GM20000 (cell line): ENCODE measurements at regions not wholly inside any gene's neighbourhood (a gene's known extent, or its start where the extent isn't known, plus 50 kb on each side); places are given as distances from the start of the nearest gene placed in this dataset.
"Not testable (repeated sequence)": the region's sequence is repeated elsewhere in the genome, so short reads cannot be mapped to it uniquely, and the experiment has no call there.

Source experiments
- DNase-seq: peaks from one replicate; pipeline ENCODE4 v3.0.0; 2012; ENCODE audit warnings: low spot score
- CTCF ChIP-seq: IDR thresholded peaks from 2 replicates; pipeline ENCODE4 v1.5.1; 2012; ENCODE audit warnings: mild to moderate bottlenecking, control low read depth; ENCODE audit errors: extremely low read depth, missing control alignments

DNA sequence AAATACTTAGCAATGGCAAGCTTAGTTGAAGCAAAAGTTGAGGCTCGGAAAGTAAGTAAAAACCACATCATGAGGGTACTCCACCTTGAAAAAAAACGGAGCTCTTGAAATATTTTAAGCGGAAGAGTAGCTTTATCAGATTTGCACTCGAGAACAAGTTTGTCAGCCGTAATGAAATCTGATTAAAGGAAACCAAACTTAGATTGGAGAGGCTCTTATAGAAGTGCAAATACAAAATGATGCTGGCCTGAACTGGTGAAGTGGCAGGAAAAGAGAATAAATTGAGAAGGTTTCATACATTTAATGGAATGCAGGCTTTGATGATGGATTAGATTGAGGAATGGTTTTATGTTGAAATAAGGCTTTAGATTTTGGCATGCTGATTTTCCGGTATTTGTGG, 484.2 kb downstream of the PID1 start:
- no peak for DNase-seq
- TF ChIP-seq CTCF = no peak

- no peak for DNase-seq
- TF ChIP-seq CTCF = no peak
These were observed 488.8 kb downstream of the PID1 start for GRCh38 chr2:228782281-228782680.

GRCh38 chr2:228777855-228778355, 493.2 kb downstream of the PID1 start:
- no peak for DNase-seq
- no peak for TF ChIP-seq CTCF

- DNase-seq = no peak
- no peak for TF ChIP-seq CTCF
These were observed 496.5 kb downstream of the PID1 start for GRCh38 chr2:228774548-228774947.

GRCh38 chr2:228771774-228772173, 499.3 kb downstream of the PID1 start:
- TF ChIP-seq CTCF = no peak
- no peak for DNase-seq

GRCh38 chr2:228771315-228771714, 499.8 kb downstream of the PID1 start:
- DNase-seq = no peak
- TF ChIP-seq CTCF = no peak

- TF ChIP-seq CTCF = no peak
- DNase-seq = no peak
These were observed 502.3 kb downstream of the PID1 start for GRCh38 chr2:228768818-228769217.

GRCh38 chr2:228768141-228768540, 502.9 kb downstream of the PID1 start:
- DNase-seq = not testable (repeated sequence)
